ENCODE measurements at regions not wholly inside any gene's neighbourhood (a gene's known extent, or its start where the extent isn't known, plus 50 kb on each side); places are given as distances from the start of the nearest gene placed in this dataset.

- Histone ChIP-seq H3K18ac (ENCODE audit: low read depth, low read length) (no peak overlapping the region), H3K4ac (ENCODE audit: low read depth, low read length) (no peak overlapping the region), H3K4me2 (ENCODE audit: low read depth, low read length) (no peak overlapping the region), H3K79me1 (ENCODE audit: low read depth in 1 of 2, low read length in 2 of 2) (no peaks in the 10 kb centered on the region), H2BK5ac (ENCODE audit: low read depth, low read length, poor library complexity, severe bottlenecking) (no peak overlapping the region), H2BK20ac (ENCODE audit: low read depth, low read length) (no peak overlapping the region), H3K9me3 (ENCODE audit: control insufficient read depth, insufficient read depth, low read length) (peaks cover 27% of the 10 kb centered on the region), H3K9me1 (ENCODE audit: insufficient read depth, low read length) (no peaks in the 10 kb centered on the region), H3K56ac (ENCODE audit: extremely low read depth, insufficient read depth, low read length) (no peak overlapping the region), H3K36me3 (ENCODE audit: control insufficient read depth, insufficient read depth, low read length) (no peaks in the 10 kb centered on the region), H4K8ac (ENCODE audit: low read depth in 2 of 2, low read length in 2 of 2) (no peak overlapping the region), H3K27me3 (ENCODE audit: control insufficient read depth, insufficient read depth, low read length) (no peaks in the 10 kb centered on the region), H2BK120ac (ENCODE audit: low read depth, low read length) (no peak overlapping the region), H3K14ac (replicated peaks; ENCODE audit: low read depth, low read length) (no peak overlapping the region), H4K5ac (ENCODE audit: low read depth, low read length) (no peak overlapping the region), H3K27ac (ENCODE audit: insufficient read depth, low read length) (no peak overlapping the region), H4K20me1 (ENCODE audit: insufficient read depth, low read length) (no peaks in the 10 kb centered on the region), H2BK15ac (ENCODE audit: low read depth, low read length) (no peak overlapping the region), H2AK9ac (replicated peaks; ENCODE audit: low read depth, low read length, poor library complexity) (no peak overlapping the region), H2AK5ac (ENCODE audit: low read depth, low read length) (no peak overlapping the region), H4K91ac (ENCODE audit: insufficient read depth, low read depth, low read length) (no peak overlapping the region), H3K4me1 (ENCODE audit: control insufficient read depth, insufficient read depth, low read length) (no peaks in the 10 kb centered on the region), H3K9ac (ENCODE audit: low read depth, low read length) (no peak overlapping the region), H2AFZ (replicated peaks; ENCODE audit: low read length, poor library complexity) (no peak overlapping the region), H3K4me3 (ENCODE audit: insufficient read depth, low read depth, low read length) (no peak overlapping the region), H3K23ac (ENCODE audit: low read depth, low read length) (no peak overlapping the region)
- in situ Hi-C loops (cut with MboI; ENCODE audit: low sequenced_read_pairs) (no loop called here), intact Hi-C loops (cut with micrococcal nuclease) (no loop called here), dilution Hi-C loops (cut with HindIII; ENCODE audit: low sequenced_read_pairs, unreplicated experiment) (no loop called here)
- ChIA-PET POLR2A (ENCODE audit: unreplicated experiment) (no interaction called here), CTCF (no interaction called here)
- no peak for ATAC-seq (ENCODE audit: low read depth)
- no peak for DNase-seq
- TF ChIP-seq POLR2A (IDR thresholded peaks at IDR 0.05; ENCODE audit: low read depth, low read length) (no peak), BHLHE40 (IDR thresholded peaks at IDR 0.05; ENCODE audit: low read depth, low read length) (no peak), RCOR1 (IDR thresholded peaks at IDR 0.05; ENCODE audit: insufficient replicate concordance, low read length) (no peak), CTCF (conservative IDR thresholded peaks at IDR 0.05; ENCODE audit: low read depth, low read length) (no peak), SMC3 (IDR thresholded peaks at IDR 0.05; ENCODE audit: low read depth, low read length) (no peak), CHD1 (IDR thresholded peaks at IDR 0.05; ENCODE audit: low read depth, low read length) (no peak), MAFK (IDR thresholded peaks at IDR 0.05; ENCODE audit: low read depth, low read length) (no peak), USF2 (IDR thresholded peaks at IDR 0.05; ENCODE audit: low read depth, low read length) (no peak), CEBPB (IDR thresholded peaks at IDR 0.05; ENCODE audit: low read depth, low read length) (no peak), FOS (IDR thresholded peaks at IDR 0.05; ENCODE audit: low read depth, low read length) (no peak), MXI1 (IDR thresholded peaks at IDR 0.05; ENCODE audit: borderline replicate concordance, low read depth, low read length) (no peak), MAZ (IDR thresholded peaks at IDR 0.05; ENCODE audit: borderline replicate concordance, low read depth, low read length) (no peak), NFE2L2 (IDR thresholded peaks at IDR 0.05; ENCODE audit: low read depth, low read length) (no peak), ELK1 (IDR thresholded peaks at IDR 0.05; ENCODE audit: borderline replicate concordance, low read depth, low read length) (no peak), RAD21 (IDR thresholded peaks at IDR 0.05; ENCODE audit: low read length) (no peak)
- WGBS, 2 experiments (ENCODE audit: extremely low coverage in 2 of 2, insufficient read length in 1 of 2): no CpG with 5 or more reads among the region's 10 CpGs
- no TSS peak for BruUV-seq (replicated peaks)
These were observed 520.1 kb upstream of the FRG1 start for GRCh38 chr4:189420572-189420971.

Data from IMR-90 (cell line).